K562 (cell line): ENCODE measurements at regions not wholly inside any gene's neighbourhood (a gene's known extent, or its start where the extent isn't known, plus 50 kb on each side); places are given as distances from the start of the nearest gene placed in this dataset.

ENCODE experiments used
- ATAC-seq: fragments of 200-7000 bp; cut with Tn5 transposase; 3 replicates; pipeline ENCODE4 v1.9.1; 2020; ENCODE audit warnings: moderate library complexity
- BruUV-seq: library from RNA; stranded (reverse); fragments of 400-500 nt; replicated peaks from 2 replicates; lab custom pipeline; 2021; lab: Mats Ljungman, UMichigan
- CTCF ChIA-PET: fragments of 300-600 bp; formaldehyde crosslinking; extraction: SDS; loops from one replicate; lab custom pipeline; 2021; ENCODE audit warnings: low intra/inter-chr PET ratio; lab: Yijun Ruan, JAX
- POLR2A ChIA-PET: fragments of 300-600, 350-650 bp; sonication (Branson Sonifier 250); formaldehyde crosslinking; extraction: SDS; loops from one replicate; lab custom pipeline; 2021; ENCODE audit warnings: antibody characterized with exemption, inconsistent platforms; lab: Yijun Ruan, JAX
- DNase-seq, 4 experiments: peaks; one replicate each; pipeline versions ENCODE4 v3.0.0 to v3.0.0-alpha.2; 2011 to 2018; ENCODE audit warnings: low spot score in 3 of 4, mixed read lengths in 3 of 4; ENCODE audit errors: extremely low read depth in 1 of 4
- FAIRE-seq: peaks from 2 replicates; lab custom pipeline; 2011; peaks lifted over from hg19 to GRCh38; lab: Jason Lieb, UNC
- H2AFZ ChIP-seq: 2 replicates; pipeline ENCODE4 v1.6.0; 2011; ENCODE audit warnings: low read depth, low read length, control low read depth, inconsistent platforms
- H3K27ac ChIP-seq: fragments of 200-600 bp; 3 replicates; pipeline ENCODE4 v1.8.0; 2011; ENCODE audit warnings: low read depth, mild to moderate bottlenecking, control low read depth, inconsistent platforms, low read length, moderate library complexity, mixed read lengths; ENCODE audit errors: extremely low read depth
- H3K27me3 ChIP-seq, 2 experiments: fragments of 300-600 bp in 1 of 2; 2 replicates in 1 of 2; 3 replicates in 1 of 2; pipeline versions ENCODE4 v1.6.0 to v1.8.0; 2011; ENCODE audit warnings: inconsistent platforms in 2 of 2, low read length in 2 of 2, mild to moderate bottlenecking in 1 of 2, mixed read lengths in 1 of 2, moderate library complexity in 1 of 2; ENCODE audit not compliant: control insufficient read depth in 2 of 2, insufficient read depth in 2 of 2
- H3K36me3 ChIP-seq: fragments of 300-600 bp; 3 replicates; pipeline ENCODE4 v1.8.0; 2011; ENCODE audit warnings: mild to moderate bottlenecking, low read length, inconsistent platforms; ENCODE audit not compliant: control insufficient read depth, insufficient read depth
- H3K4me1 ChIP-seq, 2 experiments: fragments of 200-600 bp in 1 of 2; replicated peaks in 1 of 2; 2 replicates in 1 of 2; 3 replicates in 1 of 2; pipeline versions ENCODE4 v1.5.1 to v1.8.0; 2011; ENCODE audit warnings: inconsistent platforms in 2 of 2, low read length in 2 of 2, mild to moderate bottlenecking in 1 of 2, mixed read lengths in 1 of 2, moderate library complexity in 1 of 2; ENCODE audit not compliant: control insufficient read depth in 2 of 2, insufficient read depth in 2 of 2
- H3K4me2 ChIP-seq: 2 replicates; pipeline ENCODE4 v1.6.1; 2011; ENCODE audit warnings: low read length, control low read depth, inconsistent platforms, mixed read lengths; ENCODE audit not compliant: insufficient read depth
- H3K4me3 ChIP-seq: fragments of 200-600 bp; sonication (generic), shearing (Covaris generic); 2 replicates; pipeline ENCODE4 v1.5.1; 2016; ENCODE audit warnings: control low read depth, inconsistent platforms
- H3K79me2 ChIP-seq: fragments of 200-600 bp; 3 replicates; pipeline ENCODE4 v1.8.0; 2011; ENCODE audit warnings: low read length, inconsistent platforms; ENCODE audit not compliant: control insufficient read depth, insufficient read depth
- H3K9ac ChIP-seq, 2 experiments: 2 replicates each; pipeline versions ENCODE4 v1.6.0 to v1.6.1; 2011; ENCODE audit warnings: low read depth in 2 of 2, low read length in 2 of 2, control low read depth in 1 of 2, inconsistent platforms in 1 of 2, mild to moderate bottlenecking in 1 of 2, mixed read lengths in 1 of 2; ENCODE audit not compliant: insufficient read depth in 1 of 2
- H3K9me1 ChIP-seq: one replicate; pipeline ENCODE4 v1.6.0; 2011; ENCODE audit warnings: inconsistent platforms, mild to moderate bottlenecking, low read length, moderate library complexity; ENCODE audit not compliant: control insufficient read depth, insufficient read depth
- H3K9me3 ChIP-seq: replicated peaks from 2 replicates; pipeline ENCODE4 v1.5.1; 2011; ENCODE audit warnings: low read depth, low read length, inconsistent platforms; ENCODE audit not compliant: control insufficient read depth, insufficient read depth
- H4K20me1 ChIP-seq: replicated peaks from 2 replicates; pipeline ENCODE4 v1.6.1; 2011; ENCODE audit warnings: low read length, inconsistent platforms, mixed read lengths; ENCODE audit not compliant: control insufficient read depth, insufficient read depth
- AFF4 ChIP-seq: sonication (generic); formaldehyde crosslinking; IDR thresholded peaks from 2 replicates; pipeline ENCODE4 v1.8.0; 2023; ENCODE audit warnings: mild to moderate bottlenecking, missing genetic modification reagents
- DDX20 ChIP-seq: fragments of 450-650 bp; IDR thresholded peaks from 2 replicates; pipeline ENCODE4 v1.6.1; 2016; ENCODE audit warnings: missing genetic modification characterization, low read depth, mild to moderate bottlenecking, missing compliant biosample characterization, moderate library complexity
- ETV6 ChIP-seq, 3 experiments: fragments of 150-350 bp in 1 of 3; sonication (generic) in 1 of 3; formaldehyde crosslinking in 1 of 3; IDR thresholded peaks; 2 replicates each; pipeline versions ENCODE4 v1.6.1 to v1.8.0; 2014 to 2022; ENCODE audit warnings: borderline replicate concordance in 2 of 3, low read depth in 2 of 3, antibody characterized with exemption in 1 of 3, low read length in 1 of 3, mild to moderate bottlenecking in 1 of 3, missing genetic modification reagents in 1 of 3
- EZH2 ChIP-seq: IDR thresholded peaks from 2 replicates; pipeline ENCODE4 v1.6.1; 2012; ENCODE audit warnings: low read depth, mild to moderate bottlenecking, inconsistent platforms, low read length, borderline replicate concordance
- GTF2F1 ChIP-seq: IDR thresholded peaks from 2 replicates; pipeline ENCODE4 v1.6.1; 2011; ENCODE audit warnings: low read depth, low read length, improper control_type of control experiment
- HMG20B ChIP-seq: fragments of 250-450 bp; sonication (Bioruptor Pico); IDR thresholded peaks from 2 replicates; pipeline ENCODE4 v1.5.0; 2021; ENCODE audit warnings: mild to moderate bottlenecking
- MYNN ChIP-seq, 2 experiments: sonication (generic); formaldehyde crosslinking in 1 of 2; IDR thresholded peaks; 2 replicates each; pipeline versions ENCODE4 v1.5.0 to v1.6.1; 2016 to 2020; ENCODE audit warnings: antibody characterized with exemption in 1 of 2, missing genetic modification reagents in 1 of 2
- NFATC3 ChIP-seq: fragments of 450-650 bp; IDR thresholded peaks from 2 replicates; pipeline ENCODE4 v1.6.1; 2017; ENCODE audit warnings: mild to moderate bottlenecking
- NRF1 ChIP-seq, 2 experiments: fragments of 450-650 bp; IDR thresholded peaks in 1 of 2; conservative IDR thresholded peaks in 1 of 2; 2 replicates each; pipeline ENCODE4 v1.6.1; 2014; ENCODE audit warnings: mild to moderate bottlenecking in 2 of 2
- POLR2AphosphoS5 ChIP-seq: IDR thresholded peaks from 2 replicates; pipeline ENCODE4 v1.6.1; 2011; ENCODE audit warnings: mild to moderate bottlenecking, low read depth, low read length, moderate library complexity; ENCODE audit not compliant: control insufficient read depth, insufficient read depth
- SMC3 ChIP-seq: conservative IDR thresholded peaks from 2 replicates; pipeline ENCODE4 v1.6.1; 2011; ENCODE audit warnings: low read depth, low read length, improper control_type of control experiment; ENCODE audit not compliant: insufficient read depth
- ZKSCAN1 ChIP-seq: fragments of 150-350 bp; IDR thresholded peaks from 2 replicates; pipeline ENCODE4 v1.6.1; 2016; ENCODE audit warnings: low read depth, low read length
- ZNF134 ChIP-seq: fragments of 250-450 bp; sonication (Bioruptor Pico); conservative IDR thresholded peaks from 2 replicates; pipeline ENCODE4 v1.4.0; 2020
- ZNF212 ChIP-seq: fragments of 450-650 bp; formaldehyde crosslinking; IDR thresholded peaks from 2 replicates; pipeline ENCODE4 v1.4.0; 2020; ENCODE audit warnings: mild to moderate bottlenecking
- WGBS: fragments of 100-300 bp; shearing (Covaris generic); methylation state at CpG from one replicate; pipeline ENCODE4 v1.1.6; 2016; ENCODE audit warnings: low coverage, mixed read lengths; ENCODE audit not compliant: insufficient coverage; ENCODE audit errors: missing lambda C conversion rate; 5-methylcytosine and 5-hydroxymethylcytosine counted together
- in situ Hi-C: fragments of 300-500 bp; cut with MboI; formaldehyde crosslinking; loops from 4 replicates; pipeline ENCODE4 v1.15.0; 2018; ENCODE audit warnings: inconsistent platforms, mixed read lengths
- intact Hi-C: fragments of 100-400 bp; cut with micrococcal nuclease; formaldehyde crosslinking; loops from 2 replicates; pipeline ENCODE4 v1.14.2; 2022
- TF ChIP-seq, protein P1 (sequence below): IDR thresholded peaks from 3 replicates; pipeline ENCODE4 v1.6.1; 2011; ENCODE audit warnings: borderline replicate concordance, mild to moderate bottlenecking; ENCODE audit not compliant: insufficient read length, insufficient read depth
- TF ChIP-seq, protein P2 (sequence below): fragments of 450-650 bp; formaldehyde crosslinking; IDR thresholded peaks from 2 replicates; pipeline ENCODE4 v1.4.0; 2022; ENCODE audit warnings: missing genetic modification characterization

GRCh38 chr2:45119855-45120254 is 110.6 kb upstream of the SIX2 start:
- no peak overlapping the region for H3K9ac ChIP-seq
- no peak overlapping the region for H3K4me3 ChIP-seq
- no peak for DNase-seq
- intact Hi-C loops = no loop called here
- no peak overlapping the region for H3K4me2 ChIP-seq
- WGBS = 0% methylated on average over 2 of the region's 2 CpGs
- no peaks in the 10 kb centered on the region for H3K9me1 ChIP-seq
- H3K27me3 ChIP-seq = no peaks in the 10 kb centered on the region; a peak in 1 of 5 replicates
- CTCF ChIA-PET = no interaction called here
- H3K9me3 ChIP-seq = no peaks in the 10 kb centered on the region
- no peak for ATAC-seq
- H3K79me2 ChIP-seq = no peaks in the 10 kb centered on the region
- POLR2A ChIA-PET = interaction anchor here (0.8 kb wide), 1 partner anchor 19 kb away, joined by 3 read pairs; no protein-coding TSS in a partner anchor
- no TSS peak for BruUV-seq
- no peaks in the 10 kb centered on the region for H4K20me1 ChIP-seq
- H2AFZ ChIP-seq = no peak overlapping the region
- no peaks in the 10 kb centered on the region for H3K36me3 ChIP-seq
- FAIRE-seq = no peak
- H3K27ac ChIP-seq = no peak overlapping the region
- in situ Hi-C loops = no loop called here
- H3K4me1 ChIP-seq = no peaks in the 10 kb centered on the region
- no peak for TF ChIP-seq ZNF134 (CRISPR knock-in tag)
- no peak for TF ChIP-seq NFATC3
- TF ChIP-seq ETV6 (IDR thresholded peaks at IDR 0.05; ENCODE audit: borderline replicate concordance in 1 of 2, low read depth in 2 of 2, low read length in 1 of 2) = no peak
- no peak for TF ChIP-seq ETV6 (CRISPR knock-in tag; IDR thresholded peaks at IDR 0.05; ENCODE audit: borderline replicate concordance)
- TF ChIP-seq POLR2AphosphoS5 = no peak
- TF ChIP-seq DDX20 (tag) = no peak
- no peak for TF ChIP-seq NRF1 (conservative IDR thresholded peaks at IDR 0.05 in 1 of 2, IDR thresholded peaks at IDR 0.05 in 1 of 2)
- no peak for TF ChIP-seq MYNN (IDR thresholded peaks at IDR 0.05)
- TF ChIP-seq MYNN (CRISPR knock-in tag; IDR thresholded peaks at IDR 0.05) = no peak
- TF ChIP-seq ZKSCAN1 = no peak
- TF ChIP-seq HMG20B (CRISPR knock-in tag) = no peak
- no peak for TF ChIP-seq ZNF212 (CRISPR knock-in tag)
- TF ChIP-seq, protein P1, sequence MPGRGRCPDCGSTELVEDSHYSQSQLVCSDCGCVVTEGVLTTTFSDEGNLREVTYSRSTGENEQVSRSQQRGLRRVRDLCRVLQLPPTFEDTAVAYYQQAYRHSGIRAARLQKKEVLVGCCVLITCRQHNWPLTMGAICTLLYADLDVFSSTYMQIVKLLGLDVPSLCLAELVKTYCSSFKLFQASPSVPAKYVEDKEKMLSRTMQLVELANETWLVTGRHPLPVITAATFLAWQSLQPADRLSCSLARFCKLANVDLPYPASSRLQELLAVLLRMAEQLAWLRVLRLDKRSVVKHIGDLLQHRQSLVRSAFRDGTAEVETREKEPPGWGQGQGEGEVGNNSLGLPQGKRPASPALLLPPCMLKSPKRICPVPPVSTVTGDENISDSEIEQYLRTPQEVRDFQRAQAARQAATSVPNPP = no peak
- TF ChIP-seq, protein P2, sequence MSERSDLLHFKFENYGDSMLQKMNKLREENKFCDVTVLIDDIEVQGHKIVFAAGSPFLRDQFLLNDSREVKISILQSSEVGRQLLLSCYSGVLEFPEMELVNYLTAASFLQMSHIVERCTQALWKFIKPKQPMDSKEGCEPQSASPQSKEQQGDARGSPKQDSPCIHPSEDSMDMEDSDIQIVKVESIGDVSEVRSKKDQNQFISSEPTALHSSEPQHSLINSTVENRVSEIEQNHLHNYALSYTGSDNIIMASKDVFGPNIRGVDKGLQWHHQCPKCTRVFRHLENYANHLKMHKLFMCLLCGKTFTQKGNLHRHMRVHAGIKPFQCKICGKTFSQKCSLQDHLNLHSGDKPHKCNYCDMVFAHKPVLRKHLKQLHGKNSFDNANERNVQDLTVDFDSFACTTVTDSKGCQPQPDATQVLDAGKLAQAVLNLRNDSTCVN (CRISPR knock-in tag) = no peak
- no peak for TF ChIP-seq GTF2F1
- TF ChIP-seq EZH2 = no peak
- no peak for TF ChIP-seq AFF4
- no peak for TF ChIP-seq SMC3
